GM12873 (cell line): ENCODE measurements at regions not wholly inside any gene's neighbourhood (a gene's known extent, or its start where the extent isn't known, plus 50 kb on each side); places are given as distances from the start of the nearest gene placed in this dataset.

ENCODE experiments used
- CTCF ChIP-seq: IDR thresholded peaks from 2 replicates; pipeline ENCODE4 v1.5.1; 2012; ENCODE audit warnings: low read depth, mild to moderate bottlenecking, moderate library complexity, low read length, control low read depth; ENCODE audit not compliant: insufficient read depth; ENCODE audit errors: missing control alignments

GRCh38 chr14:86299994-86300393, 770.0 kb downstream of the FLRT2 start:
- TF ChIP-seq CTCF: no peak

- no peak for TF ChIP-seq CTCF
These were observed 766.2 kb downstream of the FLRT2 start for GRCh38 chr14:86296173-86296572.

- TF ChIP-seq CTCF: no peak
These were observed 758.4 kb downstream of the FLRT2 start for GRCh38 chr14:86288336-86288735.

GRCh38 chr14:86279405-86279804, 749.5 kb downstream of the FLRT2 start:
- no peak for TF ChIP-seq CTCF

- no peak for TF ChIP-seq CTCF
These were observed 728.0 kb downstream of the FLRT2 start for GRCh38 chr14:86257973-86258372.

- TF ChIP-seq CTCF: no peak
These were observed 713.2 kb downstream of the FLRT2 start for GRCh38 chr14:86243158-86243557.

- no peak for TF ChIP-seq CTCF
These were observed 707.8 kb downstream of the FLRT2 start for GRCh38 chr14:86237733-86238132.
